ENCODE measurements at regions not wholly inside any gene's neighbourhood (a gene's known extent, or its start where the extent isn't known, plus 50 kb on each side); places are given as distances from the start of the nearest gene placed in this dataset.

- no peak overlapping the region for H3K9ac ChIP-seq (ENCODE audit: low read length)
- H3K4me1 ChIP-seq (ENCODE audit: control insufficient read depth, insufficient read depth, low read length) = no peaks in the 10 kb centered on the region
- no peak overlapping the region for H3K27ac ChIP-seq (ENCODE audit: low read depth, low read length)
- H3K36me3 ChIP-seq (ENCODE audit: control insufficient read depth, insufficient read depth, low read length) = no peaks in the 10 kb centered on the region
- no peaks in the 10 kb centered on the region for H3K27me3 ChIP-seq (ENCODE audit: control insufficient read depth, insufficient read depth, low read length)
- no peak overlapping the region for H3K4me3 ChIP-seq (ENCODE audit: low read length)
Measured at GRCh38 chr2:172241222-172241621, 138.5 kb upstream of the DLX2 start.

DNA sequence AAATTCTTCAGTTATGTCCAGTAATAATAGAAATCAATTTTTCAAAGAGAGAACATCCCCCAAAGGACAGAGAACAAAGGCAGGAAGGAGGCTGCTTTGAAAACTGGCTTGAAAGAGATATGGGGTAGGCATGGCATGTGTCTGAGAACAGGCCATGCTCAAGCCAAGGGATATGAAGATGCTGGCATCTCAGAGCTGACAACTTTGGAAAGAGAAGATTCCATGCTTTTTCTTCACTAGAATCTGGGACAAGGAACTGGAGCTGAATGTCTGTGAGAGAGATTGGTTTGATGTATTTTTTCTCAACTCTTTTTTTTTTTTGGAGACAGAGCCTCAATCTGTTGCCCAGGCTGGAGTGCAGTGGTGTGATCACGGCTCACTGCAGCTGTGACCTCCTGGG is 139.8 kb upstream of the DLX2 start:
- Histone ChIP-seq H3K27me3 (ENCODE audit: control insufficient read depth, insufficient read depth, low read length) (no peaks in the 10 kb centered on the region), H3K4me1 (ENCODE audit: control insufficient read depth, insufficient read depth, low read length) (no peaks in the 10 kb centered on the region), H3K4me3 (ENCODE audit: low read length) (no peak overlapping the region), H3K27ac (ENCODE audit: low read depth, low read length) (no peak overlapping the region), H3K9ac (ENCODE audit: low read length) (no peak overlapping the region), H3K36me3 (ENCODE audit: control insufficient read depth, insufficient read depth, low read length) (no peaks in the 10 kb centered on the region)

- Histone ChIP-seq H3K9ac (ENCODE audit: low read length) (no peak overlapping the region), H3K4me1 (ENCODE audit: control insufficient read depth, insufficient read depth, low read length) (no peaks in the 10 kb centered on the region), H3K36me3 (ENCODE audit: control insufficient read depth, insufficient read depth, low read length) (no peaks in the 10 kb centered on the region), H3K27me3 (ENCODE audit: control insufficient read depth, insufficient read depth, low read length) (no peaks in the 10 kb centered on the region), H3K4me3 (ENCODE audit: low read length) (no peak overlapping the region), H3K27ac (ENCODE audit: low read depth, low read length) (no peak overlapping the region)
Measured at GRCh38 chr2:172242961-172243360, 140.3 kb upstream of the DLX2 start.

GRCh38 chr2:172244419-172245130 is 141.9 kb upstream of the DLX2 start:
- Histone ChIP-seq H3K4me1 (ENCODE audit: control insufficient read depth, insufficient read depth, low read length) (no peaks in the 10 kb centered on the region), H3K27me3 (ENCODE audit: control insufficient read depth, insufficient read depth, low read length) (no peaks in the 10 kb centered on the region), H3K4me3 (ENCODE audit: low read length) (no peak overlapping the region), H3K9ac (ENCODE audit: low read length) (no peak overlapping the region), H3K36me3 (ENCODE audit: control insufficient read depth, insufficient read depth, low read length) (no peaks in the 10 kb centered on the region), H3K27ac (ENCODE audit: low read depth, low read length) (no peak overlapping the region)

DNA sequence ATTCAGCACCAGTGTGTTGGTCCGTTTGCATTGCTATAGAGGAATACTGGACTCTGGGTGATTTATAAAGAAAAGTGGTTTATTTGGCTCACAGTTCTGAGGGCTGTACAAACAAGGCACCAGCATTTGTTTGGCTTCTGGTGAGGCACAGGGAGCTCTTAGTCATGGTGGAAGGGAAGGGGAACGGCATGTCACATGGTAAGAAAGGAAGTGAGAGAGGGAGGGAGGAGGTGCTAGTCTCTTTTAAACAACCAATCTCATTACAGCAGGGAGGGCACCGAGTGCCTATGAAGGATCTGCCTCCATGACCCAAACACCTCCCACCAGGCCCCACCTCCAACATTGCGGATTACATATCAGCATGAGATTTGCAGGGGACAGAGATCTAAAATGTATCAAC is 143.9 kb upstream of the DLX2 start:
- no peak overlapping the region for H3K27ac ChIP-seq (ENCODE audit: low read depth, low read length)
- no peak overlapping the region for H3K9ac ChIP-seq (ENCODE audit: low read length)
- H3K4me1 ChIP-seq (ENCODE audit: control insufficient read depth, insufficient read depth, low read length) = no peaks in the 10 kb centered on the region
- H3K27me3 ChIP-seq (ENCODE audit: control insufficient read depth, insufficient read depth, low read length) = no peaks in the 10 kb centered on the region
- H3K36me3 ChIP-seq (ENCODE audit: control insufficient read depth, insufficient read depth, low read length) = no peaks in the 10 kb centered on the region
- H3K4me3 ChIP-seq (ENCODE audit: low read length) = no peak overlapping the region

GRCh38 chr2:172247203-172247602 is 144.5 kb upstream of the DLX2 start:
- Histone ChIP-seq H3K9ac (ENCODE audit: low read length) (no peak overlapping the region), H3K4me1 (ENCODE audit: control insufficient read depth, insufficient read depth, low read length) (no peaks in the 10 kb centered on the region), H3K27ac (ENCODE audit: low read depth, low read length) (no peak overlapping the region), H3K36me3 (ENCODE audit: control insufficient read depth, insufficient read depth, low read length) (no peaks in the 10 kb centered on the region), H3K27me3 (ENCODE audit: control insufficient read depth, insufficient read depth, low read length) (no peaks in the 10 kb centered on the region), H3K4me3 (ENCODE audit: low read length) (no peak overlapping the region)

- Histone ChIP-seq H3K9ac (ENCODE audit: low read length) (no peak overlapping the region), H3K4me3 (ENCODE audit: low read length) (no peak overlapping the region), H3K4me1 (ENCODE audit: control insufficient read depth, insufficient read depth, low read length) (no peaks in the 10 kb centered on the region), H3K27ac (ENCODE audit: low read depth, low read length) (no peak overlapping the region), H3K36me3 (ENCODE audit: control insufficient read depth, insufficient read depth, low read length) (no peaks in the 10 kb centered on the region), H3K27me3 (ENCODE audit: control insufficient read depth, insufficient read depth, low read length) (no peaks in the 10 kb centered on the region)
Measured at GRCh38 chr2:172248381-172248780, 145.7 kb upstream of the DLX2 start.

DNA sequence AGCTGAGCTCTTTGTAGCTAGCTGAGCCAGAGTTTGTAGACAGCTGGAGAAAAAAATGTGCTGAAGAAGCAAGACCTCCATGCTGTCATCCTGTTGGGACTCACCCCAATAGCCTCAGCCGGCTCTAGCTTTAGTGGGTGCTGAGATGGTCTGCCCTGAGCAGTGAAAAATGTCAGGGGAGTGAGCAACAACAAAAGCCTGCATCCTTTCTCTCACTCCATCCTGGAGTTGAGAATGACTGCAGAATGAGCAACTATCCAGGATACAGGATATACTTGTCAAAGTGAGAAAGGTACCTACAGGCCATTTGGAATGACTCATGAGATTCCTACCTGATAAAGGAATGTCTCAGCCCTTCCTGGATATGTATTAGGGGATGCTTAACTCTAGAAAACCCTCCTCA is 146.1 kb upstream of the DLX2 start:
- no peaks in the 10 kb centered on the region for H3K4me1 ChIP-seq (ENCODE audit: control insufficient read depth, insufficient read depth, low read length)
- no peaks in the 10 kb centered on the region for H3K36me3 ChIP-seq (ENCODE audit: control insufficient read depth, insufficient read depth, low read length)
- H3K27me3 ChIP-seq (ENCODE audit: control insufficient read depth, insufficient read depth, low read length) = no peaks in the 10 kb centered on the region
- no peak overlapping the region for H3K9ac ChIP-seq (ENCODE audit: low read length)
- no peak overlapping the region for H3K27ac ChIP-seq (ENCODE audit: low read depth, low read length)
- H3K4me3 ChIP-seq (ENCODE audit: low read length) = no peak overlapping the region

- Histone ChIP-seq H3K27ac (ENCODE audit: low read depth, low read length) (no peak overlapping the region), H3K4me1 (ENCODE audit: control insufficient read depth, insufficient read depth, low read length) (no peaks in the 10 kb centered on the region), H3K36me3 (ENCODE audit: control insufficient read depth, insufficient read depth, low read length) (no peaks in the 10 kb centered on the region), H3K4me3 (ENCODE audit: low read length) (no peak overlapping the region), H3K9ac (ENCODE audit: low read length) (no peak overlapping the region), H3K27me3 (ENCODE audit: control insufficient read depth, insufficient read depth, low read length) (no peaks in the 10 kb centered on the region)
Measured at GRCh38 chr2:172249334-172249733, 146.6 kb upstream of the DLX2 start.

DNA sequence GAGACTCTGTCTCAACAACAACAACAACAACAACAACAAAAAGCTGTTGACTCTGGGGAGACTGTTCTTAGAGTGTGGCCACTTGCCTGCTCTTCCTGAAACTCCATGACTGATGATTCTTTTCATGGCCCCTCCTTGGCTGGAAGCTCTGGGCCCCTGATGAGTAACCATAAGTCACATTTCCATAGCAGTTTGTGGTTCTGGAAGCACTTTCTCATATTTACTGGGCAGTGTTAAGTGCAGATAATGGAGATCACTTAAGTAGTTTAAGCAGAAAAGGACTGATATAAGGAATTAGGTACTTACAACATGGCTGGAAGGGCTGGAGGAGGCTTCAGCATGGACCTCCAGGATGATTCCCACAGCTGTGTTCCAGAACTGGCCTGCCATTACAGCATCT is 147.3 kb upstream of the DLX2 start:
- Histone ChIP-seq H3K4me3 (ENCODE audit: low read length) (no peak overlapping the region), H3K9ac (ENCODE audit: low read length) (no peak overlapping the region), H3K27ac (ENCODE audit: low read depth, low read length) (no peak overlapping the region), H3K4me1 (ENCODE audit: control insufficient read depth, insufficient read depth, low read length) (no peaks in the 10 kb centered on the region), H3K27me3 (ENCODE audit: control insufficient read depth, insufficient read depth, low read length) (no peaks in the 10 kb centered on the region), H3K36me3 (ENCODE audit: control insufficient read depth, insufficient read depth, low read length) (no peaks in the 10 kb centered on the region)

GRCh38 chr2:172251231-172251630 is 148.5 kb upstream of the DLX2 start:
- no peak overlapping the region for H3K4me3 ChIP-seq (ENCODE audit: low read length)
- no peak overlapping the region for H3K27ac ChIP-seq (ENCODE audit: low read depth, low read length)
- H3K9ac ChIP-seq (ENCODE audit: low read length) = no peak overlapping the region
- H3K27me3 ChIP-seq (ENCODE audit: control insufficient read depth, insufficient read depth, low read length) = no peaks in the 10 kb centered on the region
- no peaks in the 10 kb centered on the region for H3K36me3 ChIP-seq (ENCODE audit: control insufficient read depth, insufficient read depth, low read length)
- H3K4me1 ChIP-seq (ENCODE audit: control insufficient read depth, insufficient read depth, low read length) = no peaks in the 10 kb centered on the region

GRCh38 chr2:172252154-172252553 is 149.5 kb upstream of the DLX2 start:
- Histone ChIP-seq H3K9ac (ENCODE audit: low read length) (no peak overlapping the region), H3K4me1 (ENCODE audit: control insufficient read depth, insufficient read depth, low read length) (no peaks in the 10 kb centered on the region), H3K4me3 (ENCODE audit: low read length) (no peak overlapping the region), H3K27ac (ENCODE audit: low read depth, low read length) (no peak overlapping the region), H3K27me3 (ENCODE audit: control insufficient read depth, insufficient read depth, low read length) (no peaks in the 10 kb centered on the region), H3K36me3 (ENCODE audit: control insufficient read depth, insufficient read depth, low read length) (no peaks in the 10 kb centered on the region)

GRCh38 chr2:172253190-172254052 is 150.7 kb upstream of the DLX2 start:
- no peak overlapping the region for H3K27ac ChIP-seq (ENCODE audit: low read depth, low read length)
- no peak overlapping the region for H3K9ac ChIP-seq (ENCODE audit: low read length)
- no peak overlapping the region for H3K4me3 ChIP-seq (ENCODE audit: low read length)
- no peaks in the 10 kb centered on the region for H3K36me3 ChIP-seq (ENCODE audit: control insufficient read depth, insufficient read depth, low read length)
- no peaks in the 10 kb centered on the region for H3K4me1 ChIP-seq (ENCODE audit: control insufficient read depth, insufficient read depth, low read length)
- no peaks in the 10 kb centered on the region for H3K27me3 ChIP-seq (ENCODE audit: control insufficient read depth, insufficient read depth, low read length)
